ENCODE measurements at regions not wholly inside any gene's neighbourhood (a gene's known extent, or its start where the extent isn't known, plus 50 kb on each side); places are given as distances from the start of the nearest gene placed in this dataset.

DNA sequence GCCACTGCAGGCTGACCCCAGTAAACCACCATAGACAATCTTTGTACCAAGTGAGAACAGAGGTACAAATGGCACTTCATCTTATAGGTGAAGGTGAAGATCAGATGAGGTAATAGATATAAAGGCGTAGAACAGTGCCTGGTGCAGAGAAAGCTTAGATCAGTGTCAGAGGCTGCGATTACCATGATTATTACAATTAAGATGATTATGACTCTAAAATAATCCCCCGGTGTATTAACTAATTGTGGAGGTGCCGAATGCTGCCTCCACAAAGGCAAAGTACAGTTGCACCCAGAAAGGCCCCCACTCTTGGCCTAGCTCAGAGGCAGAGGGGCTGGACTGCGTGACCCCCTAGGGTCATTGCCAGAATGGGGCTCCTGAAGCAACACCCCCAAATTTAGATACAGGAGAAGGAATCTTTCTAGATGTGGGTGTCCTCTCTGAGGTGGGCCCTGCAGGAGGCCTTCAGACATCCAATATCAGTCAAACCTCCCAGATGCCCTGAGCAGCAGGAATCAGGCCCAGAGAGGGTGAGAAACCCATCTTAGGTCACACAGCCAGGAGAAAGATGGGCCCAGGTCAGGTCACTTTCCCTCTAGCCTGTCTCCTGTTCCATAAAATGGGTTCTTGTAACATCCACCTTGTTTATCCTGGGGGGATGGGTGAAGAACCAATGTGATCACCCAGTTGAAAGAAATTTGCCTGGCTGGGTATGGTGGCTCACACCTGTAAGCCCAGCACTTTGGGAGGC lies 139.8 kb downstream of the PHETA1 start:
- intact Hi-C loops (cut with DNase I), result no loop called here
- DNase-seq, result no peak

DNA sequence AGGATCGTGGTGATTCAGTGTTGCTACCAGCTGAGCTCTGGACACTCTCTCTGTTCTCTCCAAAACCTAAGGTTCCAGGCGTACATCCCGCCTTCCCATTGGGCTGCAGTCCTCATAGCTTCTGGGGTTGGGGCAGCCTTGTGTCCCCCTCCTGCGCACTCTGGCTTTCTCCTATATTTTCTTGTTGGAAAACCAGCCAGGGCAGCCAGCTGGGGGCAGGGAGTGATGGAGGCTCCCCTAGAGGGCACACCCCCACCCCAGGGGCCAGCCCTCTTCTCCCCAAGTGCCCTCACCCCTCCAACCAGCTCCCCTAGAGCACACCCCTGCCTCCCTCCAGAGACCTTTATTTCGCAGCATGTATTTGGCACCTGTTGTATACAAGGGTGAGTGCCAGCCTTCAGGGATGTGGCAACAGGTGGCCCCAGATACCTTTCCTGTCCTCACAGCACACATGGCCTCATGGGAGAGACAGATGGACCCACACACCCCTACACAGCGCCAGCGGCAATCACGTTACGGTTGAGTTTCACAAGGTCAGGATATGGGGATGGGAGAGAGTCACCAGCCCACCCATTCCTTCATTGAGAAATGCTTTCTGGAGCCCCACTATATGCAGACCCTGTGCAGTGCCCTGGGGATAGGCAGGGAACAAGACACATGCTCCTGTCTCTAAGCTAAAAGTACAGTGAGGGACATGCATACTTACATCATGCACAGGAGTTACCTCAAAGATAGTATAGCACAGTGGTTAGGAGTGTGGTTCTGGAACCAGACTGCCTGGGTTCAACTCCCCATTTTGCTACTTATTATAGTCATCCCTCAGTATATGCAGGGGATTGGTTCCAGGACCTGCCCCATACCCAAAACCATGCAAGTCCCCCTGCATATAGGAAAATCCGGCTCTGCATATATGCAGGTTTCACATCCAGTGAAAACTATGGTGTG lies 141.1 kb downstream of the PHETA1 start:
- DNase-seq, result no peak
- intact Hi-C loops (cut with DNase I), result no loop called here

DNA sequence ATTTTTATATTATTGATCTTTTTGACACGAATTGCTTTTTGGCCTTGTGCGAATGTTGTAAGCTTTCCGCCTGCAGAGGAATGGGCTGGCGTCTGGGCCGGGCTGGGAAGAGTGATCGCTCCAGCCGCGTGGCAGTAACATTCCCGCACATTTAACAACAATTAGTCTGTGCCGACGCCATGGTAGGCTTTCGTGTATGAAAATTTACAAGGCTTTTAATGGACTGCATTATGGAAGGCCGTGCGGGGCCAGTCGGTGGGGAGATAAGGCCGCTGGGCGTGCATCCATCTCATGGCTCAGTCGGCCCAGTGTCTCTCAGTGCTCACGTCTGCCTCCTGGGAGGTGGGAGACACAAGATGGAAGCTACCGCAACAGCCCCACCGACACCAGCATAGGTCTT lies 142.2 kb downstream of the PHETA1 start:
- no peak for DNase-seq
- intact Hi-C loops (cut with DNase I), result no loop called here

DNA sequence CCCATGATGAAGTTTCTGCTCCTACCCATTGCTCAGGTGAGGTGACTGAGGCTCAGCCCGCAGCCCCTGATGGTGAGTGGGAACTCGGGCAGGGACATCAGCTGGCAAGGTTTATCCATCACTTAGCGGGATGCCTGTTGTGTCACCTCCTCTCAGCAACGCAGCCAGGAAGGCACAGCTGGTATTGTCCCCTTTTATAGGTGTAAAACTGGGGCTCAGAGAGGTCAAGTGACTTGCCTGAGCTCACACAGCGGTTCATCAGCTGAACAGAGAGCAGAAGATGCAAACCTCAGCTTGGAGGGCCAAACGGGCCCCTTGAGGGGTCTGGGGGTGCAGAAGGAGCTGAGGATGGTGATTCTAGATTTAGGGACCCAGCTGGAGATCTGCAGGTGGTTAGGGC lies 143.6 kb downstream of the PHETA1 start:
- intact Hi-C loops (cut with DNase I), result no loop called here

DNA sequence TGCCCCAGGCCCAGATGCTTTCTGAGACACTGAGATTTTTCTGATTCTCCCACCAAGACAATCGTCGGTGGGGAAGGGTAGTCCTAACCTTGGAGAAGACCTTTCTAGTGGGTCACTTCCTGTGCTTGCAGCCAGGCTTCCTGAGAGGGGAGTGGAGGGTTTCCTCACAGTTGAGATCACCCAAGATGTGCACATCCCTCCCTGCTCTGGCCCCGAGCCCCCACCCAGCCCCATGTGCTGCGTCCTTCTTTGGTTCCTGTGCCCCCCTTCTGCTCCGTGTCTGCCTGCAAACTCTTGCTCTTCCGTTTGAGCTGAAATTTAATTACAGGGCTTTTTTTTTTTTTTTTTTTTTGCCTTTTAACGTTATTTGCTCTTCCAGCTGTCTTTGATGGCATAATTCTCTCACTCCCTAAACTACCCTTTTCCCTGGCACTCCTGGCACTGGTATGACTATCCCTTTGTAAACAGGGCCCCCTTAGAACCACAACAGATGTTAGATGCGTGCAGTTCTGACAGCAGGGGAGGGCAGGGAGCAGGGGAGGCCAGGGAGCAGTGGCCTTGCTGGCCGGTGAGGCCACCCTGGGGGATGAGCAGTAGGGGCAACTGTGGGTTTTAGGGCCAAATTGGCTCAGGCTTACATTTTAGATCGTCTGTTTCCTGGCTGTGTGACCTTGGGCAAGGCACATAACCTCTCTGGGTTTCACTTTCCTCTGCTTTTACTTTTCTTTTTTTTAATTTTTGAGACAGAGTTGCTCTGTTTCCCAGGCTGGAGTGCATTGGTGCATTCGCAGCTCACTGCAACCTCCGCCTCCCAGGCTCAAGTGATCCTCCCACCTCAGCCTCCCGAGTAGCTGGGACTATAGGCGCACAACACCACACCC lies 144.5 kb downstream of the PHETA1 start:
- intact Hi-C loops (cut with DNase I), result no loop called here
- DNase-seq, result no peak

More for the DNA sequence above, 143.6 kb downstream of the PHETA1 start:
- no peak for DNase-seq

DNA sequence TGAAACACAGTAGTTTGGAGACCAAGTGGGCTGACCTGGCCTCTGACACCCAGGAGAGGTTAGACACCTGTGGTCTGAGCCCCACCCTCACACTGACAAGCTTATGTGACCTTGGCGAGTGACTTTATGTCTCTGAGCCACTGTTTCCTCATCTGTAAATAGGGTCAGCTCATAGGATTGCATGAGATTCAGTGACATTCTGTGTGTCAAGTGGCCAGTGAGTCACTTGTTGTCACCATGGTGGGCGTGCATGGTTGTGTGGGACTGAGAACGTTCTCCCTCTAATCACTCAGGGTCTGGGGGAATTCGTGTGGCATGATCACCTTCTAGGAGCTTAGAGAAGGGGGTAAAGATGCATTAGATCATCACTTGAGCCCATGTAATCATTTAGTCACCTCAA lies 146.4 kb downstream of the PHETA1 start:
- intact Hi-C loops (cut with DNase I), result no loop called here
- no peak for DNase-seq

DNA sequence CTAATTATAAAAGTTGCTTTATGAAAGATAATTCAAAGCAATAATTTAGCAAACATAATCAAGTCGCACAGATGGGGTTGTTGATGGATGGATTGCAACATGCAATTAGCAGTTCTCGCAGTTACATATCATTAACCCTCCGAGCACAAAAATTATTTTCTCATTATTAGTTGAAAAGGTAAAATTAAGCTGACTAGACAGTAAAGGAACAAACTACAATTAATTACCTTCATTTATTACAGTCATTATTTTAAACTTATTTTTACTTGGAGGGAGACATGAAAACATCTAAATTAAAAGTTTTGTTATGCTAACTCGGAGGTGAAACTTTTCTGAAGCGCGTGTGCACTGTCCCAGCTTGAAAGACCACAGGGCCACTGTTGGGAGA lies 146.9 kb downstream of the PHETA1 start:
- no peak for DNase-seq
- intact Hi-C loops (cut with DNase I), result no loop called here

DNA sequence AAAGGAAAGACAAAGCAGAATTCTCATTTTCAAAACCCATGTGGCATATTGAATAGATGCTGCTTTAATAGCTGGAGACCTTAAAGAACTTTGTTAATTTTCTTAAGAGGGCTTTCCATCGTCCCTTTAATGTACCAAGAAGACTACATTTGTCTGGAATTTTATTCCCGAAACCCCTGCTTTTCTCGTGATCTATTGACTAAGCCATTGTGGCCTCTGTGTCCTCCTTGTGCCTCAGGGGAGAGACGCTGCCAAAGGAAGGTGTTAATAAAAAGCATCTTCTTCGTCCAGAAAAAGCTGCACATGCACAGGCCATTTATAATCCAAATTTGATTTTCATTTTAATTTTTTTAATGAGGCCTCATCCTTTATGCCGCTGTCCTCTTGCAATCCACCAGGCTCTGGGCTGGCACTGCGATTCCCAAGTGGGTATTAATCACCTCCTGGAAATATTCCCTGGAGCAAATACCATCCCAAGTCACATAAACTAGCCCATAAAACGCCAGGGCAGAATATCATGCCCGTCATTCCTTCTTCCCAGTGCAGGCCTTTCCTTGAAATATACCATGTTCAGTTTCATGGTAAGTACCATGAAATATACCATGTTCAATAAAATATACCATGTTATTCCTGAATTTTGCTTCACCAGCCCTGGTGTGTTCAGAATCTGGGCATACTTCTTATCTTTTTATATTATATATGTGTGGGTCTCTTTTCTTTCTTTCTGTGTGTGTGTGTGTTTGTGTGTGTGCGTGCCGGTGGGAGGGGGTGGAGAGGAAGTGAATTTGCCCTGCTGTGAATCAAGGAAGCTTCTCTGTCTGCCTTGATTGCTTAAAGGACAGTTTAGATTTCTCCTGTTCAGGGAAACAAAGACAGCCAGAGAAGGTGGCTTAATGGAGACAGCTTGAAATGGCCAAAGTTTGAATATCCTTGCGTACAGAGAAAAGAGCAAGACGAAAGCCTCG lies 147.6 kb downstream of the PHETA1 start:
- intact Hi-C loops (cut with DNase I), result no loop called here
- DNase-seq, result no peak

DNA sequence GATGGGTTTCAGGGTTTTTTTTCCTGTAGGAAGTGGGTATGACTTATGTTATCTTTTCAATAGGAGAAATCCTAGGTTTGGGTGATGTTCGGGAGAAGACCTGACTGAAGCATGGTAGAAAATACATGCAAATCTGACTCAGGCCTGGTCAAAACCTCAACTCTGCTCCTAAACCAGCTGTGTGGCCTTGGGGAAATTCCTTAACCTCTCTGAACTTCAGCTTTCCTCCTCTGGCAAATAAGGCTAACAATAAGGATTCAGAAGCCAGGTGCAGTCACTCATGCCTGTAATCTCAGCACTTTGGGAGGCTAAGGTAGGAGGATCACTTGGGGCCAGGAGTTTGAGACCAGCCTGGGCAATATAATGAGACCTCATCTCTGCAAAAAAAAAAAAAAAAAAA lies 148.5 kb downstream of the PHETA1 start:
- intact Hi-C loops (cut with DNase I), result no loop called here
- no peak for DNase-seq

DNA sequence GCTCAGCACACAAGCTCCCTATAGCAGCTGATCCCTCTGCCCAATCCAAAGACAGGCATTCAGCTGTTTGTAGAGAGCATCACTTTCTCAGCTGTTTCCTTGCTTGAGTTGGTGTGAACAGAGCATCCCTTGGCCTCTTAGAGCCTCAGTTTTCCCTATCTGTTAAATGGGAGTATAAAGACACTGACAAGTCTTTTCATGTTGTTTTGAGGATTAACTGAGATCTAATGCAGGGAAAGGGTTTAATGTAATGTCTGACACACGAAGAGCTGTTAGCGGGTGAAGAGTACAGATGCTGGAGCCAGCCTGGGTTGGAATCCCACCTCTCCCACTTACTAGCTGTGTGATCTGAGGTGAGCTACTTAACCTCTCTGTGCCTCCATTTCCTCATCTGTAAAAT lies 149.5 kb downstream of the PHETA1 start:
- intact Hi-C loops (cut with DNase I), result no loop called here
- DNase-seq, result no peak

DNA sequence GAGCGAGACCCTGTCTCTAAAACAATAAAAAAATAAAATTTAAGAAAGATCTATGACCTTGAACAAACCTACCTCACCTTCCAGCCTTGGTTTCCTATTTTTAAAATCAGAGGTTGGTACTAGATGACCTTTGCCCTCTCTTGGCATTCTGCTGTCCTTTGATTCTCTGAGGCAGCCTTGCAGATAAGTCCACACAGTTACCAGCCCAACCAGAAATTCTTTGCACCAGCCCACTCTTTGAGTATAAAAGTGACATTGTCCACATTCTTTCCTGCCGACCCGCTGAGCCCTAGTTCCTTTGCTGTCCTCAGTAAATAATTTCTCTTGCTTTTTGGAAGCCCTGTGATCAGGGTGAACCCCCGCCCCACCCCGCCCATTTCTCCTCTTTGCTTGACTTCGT lies 150.4 kb downstream of the PHETA1 start:
- no peak for DNase-seq
- intact Hi-C loops (cut with DNase I), result no loop called here

DNA sequence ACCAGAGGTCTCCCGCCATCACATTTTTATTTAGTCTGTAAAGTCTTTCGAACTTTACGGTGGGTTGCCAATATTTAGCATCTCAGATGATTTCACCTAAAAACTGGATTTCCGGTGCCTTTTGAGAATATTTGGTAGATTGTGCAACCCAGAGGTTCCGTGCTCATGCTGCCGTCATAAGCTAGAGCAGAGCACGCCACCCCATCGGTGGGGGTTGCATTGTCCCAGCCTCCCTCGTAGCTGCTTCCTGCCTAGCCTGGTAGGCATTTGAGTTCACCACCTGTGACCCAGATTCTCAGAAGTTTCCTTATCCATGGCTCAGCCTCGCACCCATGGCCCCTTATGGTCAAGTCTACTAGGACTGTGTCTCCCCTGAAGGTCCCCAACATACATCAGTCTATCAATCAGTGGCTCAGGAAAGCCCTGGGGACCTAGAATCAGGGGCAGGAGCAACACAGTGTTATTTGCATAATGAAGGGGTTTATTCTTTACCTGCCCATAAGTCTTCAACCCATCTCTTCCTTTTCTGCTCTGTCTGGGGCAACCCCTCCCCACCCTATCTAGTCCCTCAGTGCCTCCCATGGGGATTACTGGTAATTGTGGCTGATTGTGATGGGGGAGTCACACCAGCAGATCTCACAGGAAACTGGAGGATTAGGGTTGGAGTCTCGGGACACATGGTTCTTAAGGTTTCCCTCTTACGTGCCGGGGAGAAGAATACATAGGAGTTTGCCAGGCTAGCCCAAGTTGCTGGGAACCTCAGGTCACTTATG lies 152.3 kb downstream of the PHETA1 start:
- intact Hi-C loops (cut with DNase I), result no loop called here
- no peak for DNase-seq

DNA sequence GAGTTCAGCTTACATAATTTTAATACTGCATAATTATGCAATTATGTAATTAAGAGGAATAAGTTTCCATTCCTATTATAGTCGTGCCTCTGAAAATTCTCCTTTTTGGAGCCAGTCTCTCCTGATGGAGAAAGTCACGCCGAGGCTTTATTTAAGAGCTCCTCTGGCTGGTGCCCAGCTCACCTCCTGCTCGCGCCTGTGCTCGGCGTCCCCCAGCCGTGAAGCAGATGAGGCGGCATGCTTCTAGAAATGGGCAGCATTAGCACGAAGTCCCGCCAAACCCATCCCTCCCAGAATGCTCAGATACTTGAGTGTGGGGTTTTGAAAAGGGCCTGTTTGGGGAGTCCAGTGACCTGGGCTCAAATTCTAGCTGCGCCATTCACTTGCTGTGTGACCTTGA lies 153.0 kb downstream of the PHETA1 start:
- intact Hi-C loops (cut with DNase I), result no loop called here
- DNase-seq, result no peak

DNA sequence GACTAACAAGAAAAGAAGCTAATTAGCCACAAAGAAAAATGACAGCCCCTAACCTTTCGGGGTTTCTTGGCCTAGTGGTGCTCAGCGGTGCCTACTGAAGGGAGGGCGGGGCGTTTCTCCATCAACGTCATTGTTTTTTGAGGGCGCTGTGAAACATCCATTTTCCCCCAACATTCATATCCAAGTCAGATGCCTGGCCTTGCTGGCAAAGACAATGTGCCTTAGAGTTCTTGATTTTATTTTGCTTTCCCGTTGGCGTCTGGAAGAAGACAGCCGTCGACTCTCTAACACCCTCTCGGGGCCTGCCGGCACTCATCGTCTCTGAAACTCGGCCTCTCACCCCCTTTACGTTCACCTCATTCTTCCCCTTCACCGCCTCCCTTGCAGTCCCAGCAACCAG lies 154.5 kb downstream of the PHETA1 start:
- no peak for DNase-seq
- intact Hi-C loops (cut with DNase I), result no loop called here

DNA sequence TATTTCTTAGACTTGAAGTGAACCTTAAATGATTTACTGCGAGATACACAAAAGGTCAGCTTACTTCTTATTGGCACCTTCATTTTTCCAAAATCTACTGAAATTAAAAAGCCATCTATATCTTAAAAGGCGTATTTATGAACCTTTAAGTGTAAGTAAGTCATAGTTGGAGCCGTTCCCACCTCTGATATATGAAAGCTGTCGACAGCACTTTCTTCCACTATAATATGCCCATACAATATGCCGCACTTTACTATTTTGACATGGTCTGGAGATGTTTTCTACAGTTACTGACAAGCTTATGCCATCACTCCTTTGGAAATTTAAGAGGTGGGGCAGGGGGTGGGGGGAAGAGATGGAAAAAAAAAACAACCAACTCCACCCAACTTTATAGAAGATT lies 155.3 kb downstream of the PHETA1 start:
- no peak for DNase-seq
- intact Hi-C loops (cut with DNase I), result no loop called here

DNA sequence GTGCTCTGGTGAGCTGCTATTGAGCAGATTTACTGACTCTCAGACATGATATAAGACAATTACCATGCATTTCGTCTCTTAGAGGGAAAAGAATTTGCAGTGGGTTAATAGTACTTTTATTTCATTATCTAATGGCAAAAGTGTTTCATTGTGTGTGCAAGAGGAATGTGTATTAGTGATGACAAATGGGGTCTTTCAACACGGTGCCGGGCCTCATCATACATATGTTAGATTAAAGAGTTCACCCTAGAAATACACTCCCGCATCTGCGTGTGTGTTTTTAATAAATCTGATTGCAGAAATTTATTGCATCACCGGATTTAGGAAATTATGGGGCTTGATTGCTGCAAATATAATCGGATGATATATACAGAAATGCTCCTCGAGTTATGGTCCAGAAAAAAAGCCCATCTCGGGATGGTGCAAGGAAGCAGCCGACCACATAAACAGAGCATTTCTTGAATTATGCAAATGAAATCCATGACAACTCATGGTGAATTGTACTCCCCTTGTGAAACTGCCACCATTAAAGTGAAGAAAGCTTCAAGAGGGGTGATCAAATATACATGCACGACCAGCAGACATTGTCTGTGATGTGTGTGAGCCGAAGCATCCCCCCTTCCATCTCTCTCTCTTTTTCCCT lies 156.0 kb downstream of the PHETA1 start:
- DNase-seq, result no peak
- intact Hi-C loops (cut with DNase I), result no loop called here

Measured in head of caudate nucleus (tissue), 42 donors.